Omental fat pad (tissue), 3 donors: ENCODE measurements at regions not wholly inside any gene's neighbourhood (a gene's known extent, or its start where the extent isn't known, plus 50 kb on each side); places are given as distances from the start of the nearest gene placed in this dataset.

Experiments
- ATAC-seq: fragments of 150-250 bp; one replicate; pipeline ENCODE4 v1.9.1; 2016; ENCODE audit warnings: mild to moderate bottlenecking, moderate library complexity; ENCODE audit not compliant: low FRiP score
- DNase-seq: peaks from one replicate; pipeline ENCODE4 v3.0.0-alpha.2; 2019; ENCODE audit warnings: low spot score
- TF ChIP-seq, protein P1 (sequence below), 3 donors: fragments of 450-650 bp; IDR thresholded peaks; one replicate each; pipeline ENCODE4 v1.5.1; 2016 to 2017; ENCODE audit warnings: antibody characterized with exemption in 3 of 3, mild to moderate bottlenecking in 3 of 3, moderate library complexity in 2 of 3

DNA sequence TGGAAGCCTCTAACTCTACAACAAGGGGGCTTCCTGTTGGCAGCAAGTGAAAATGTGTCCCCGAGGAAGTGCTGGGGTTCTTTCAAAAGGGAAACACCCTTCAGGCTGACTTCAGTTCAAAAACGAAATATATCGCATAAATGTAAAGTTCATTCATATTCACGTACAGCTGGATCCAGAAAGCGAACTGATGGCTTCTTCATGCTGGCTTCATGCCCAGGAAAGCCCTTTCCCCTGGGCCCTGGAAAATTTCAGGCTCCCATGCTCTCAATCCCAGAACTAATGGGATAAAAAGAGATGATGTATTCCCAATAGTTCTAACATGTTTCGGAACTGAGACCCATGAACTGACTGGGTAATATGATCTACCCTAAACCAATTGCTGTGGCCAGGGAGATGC, 104.7 kb upstream of the CDH13 start:
- DNase-seq, result no peak
- no peak for ATAC-seq
- TF ChIP-seq, protein P1, sequence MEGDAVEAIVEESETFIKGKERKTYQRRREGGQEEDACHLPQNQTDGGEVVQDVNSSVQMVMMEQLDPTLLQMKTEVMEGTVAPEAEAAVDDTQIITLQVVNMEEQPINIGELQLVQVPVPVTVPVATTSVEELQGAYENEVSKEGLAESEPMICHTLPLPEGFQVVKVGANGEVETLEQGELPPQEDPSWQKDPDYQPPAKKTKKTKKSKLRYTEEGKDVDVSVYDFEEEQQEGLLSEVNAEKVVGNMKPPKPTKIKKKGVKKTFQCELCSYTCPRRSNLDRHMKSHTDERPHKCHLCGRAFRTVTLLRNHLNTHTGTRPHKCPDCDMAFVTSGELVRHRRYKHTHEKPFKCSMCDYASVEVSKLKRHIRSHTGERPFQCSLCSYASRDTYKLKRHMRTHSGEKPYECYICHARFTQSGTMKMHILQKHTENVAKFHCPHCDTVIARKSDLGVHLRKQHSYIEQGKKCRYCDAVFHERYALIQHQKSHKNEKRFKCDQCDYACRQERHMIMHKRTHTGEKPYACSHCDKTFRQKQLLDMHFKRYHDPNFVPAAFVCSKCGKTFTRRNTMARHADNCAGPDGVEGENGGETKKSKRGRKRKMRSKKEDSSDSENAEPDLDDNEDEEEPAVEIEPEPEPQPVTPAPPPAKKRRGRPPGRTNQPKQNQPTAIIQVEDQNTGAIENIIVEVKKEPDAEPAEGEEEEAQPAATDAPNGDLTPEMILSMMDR (IDR thresholded peaks at IDR 0.05), result no peak

DNA sequence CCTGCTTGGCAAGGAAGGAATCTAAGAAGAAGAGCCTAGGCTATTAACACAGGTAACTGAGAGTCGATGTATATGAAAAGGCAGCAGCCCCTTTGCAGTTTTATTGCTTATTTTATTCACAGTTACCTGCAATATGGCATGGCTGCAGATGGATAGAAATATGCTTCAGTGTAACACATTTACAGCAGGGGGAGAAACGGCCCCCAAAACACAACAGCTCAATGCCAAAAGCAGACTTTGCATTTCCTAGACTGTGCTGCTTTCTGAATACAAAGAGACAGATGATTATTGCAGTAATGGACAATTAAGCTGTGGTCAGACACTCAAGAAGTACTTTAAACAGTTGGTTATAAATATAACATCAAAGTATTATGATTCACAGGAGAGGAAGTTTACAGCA, 108.0 kb upstream of the CDH13 start:
- no peak for ATAC-seq
- DNase-seq, result no peak
- TF ChIP-seq, protein P1 (IDR thresholded peaks at IDR 0.05), result no peak

DNA sequence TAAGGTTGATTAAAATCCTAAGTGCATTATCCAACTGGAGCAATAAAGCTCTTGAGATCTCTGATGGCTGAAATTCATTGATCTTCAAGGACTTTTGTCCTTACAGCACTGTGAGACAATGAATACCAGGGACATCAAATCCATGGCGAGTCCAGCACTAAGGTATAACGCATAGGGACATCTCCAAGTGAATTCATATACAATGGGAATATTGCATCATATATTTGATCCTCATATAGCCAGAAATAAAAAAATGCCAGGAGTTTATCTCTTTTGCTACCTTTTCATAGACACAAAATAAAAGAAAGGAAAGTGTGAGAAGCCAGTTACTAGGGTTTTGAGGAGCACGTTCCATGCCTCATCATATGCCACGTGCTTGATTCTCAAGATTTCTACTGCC, 112.5 kb upstream of the CDH13 start:
- TF ChIP-seq, protein P1 (IDR thresholded peaks at IDR 0.05), result no peak
- ATAC-seq (no peak), DNase-seq (no peak)

DNA sequence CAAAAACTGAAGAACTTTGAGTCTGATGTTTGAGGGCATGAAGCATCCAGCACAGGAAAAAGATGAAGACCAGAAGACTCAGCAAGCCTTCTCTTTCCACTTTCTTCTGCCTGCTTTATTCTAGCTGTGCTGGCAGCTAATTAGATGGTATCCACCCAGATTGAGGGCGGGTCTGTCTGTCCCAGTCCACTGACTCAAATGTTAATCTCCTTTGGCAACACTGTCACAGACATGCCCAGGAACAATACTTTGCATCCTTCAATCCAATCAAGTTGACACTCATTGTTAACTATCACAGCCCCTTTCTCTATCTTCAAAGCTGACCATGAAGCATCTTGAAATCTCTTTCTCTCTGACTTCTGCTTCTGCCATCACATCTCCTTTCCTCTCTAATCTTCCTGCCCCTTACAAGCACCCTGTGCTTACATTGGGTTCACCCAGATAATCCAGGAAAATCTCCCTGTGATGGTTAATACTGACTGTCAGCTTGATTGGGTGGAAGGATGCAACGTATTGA, 115.9 kb upstream of the CDH13 start:
- ATAC-seq (no peak), DNase-seq (no peak)
- TF ChIP-seq, protein P1 (IDR thresholded peaks at IDR 0.05), result no peak

GRCh38 chr16:82509691-82510430, 116.9 kb upstream of the CDH13 start:
- TF ChIP-seq, protein P1 (IDR thresholded peaks at IDR 0.05), result no peak
- ATAC-seq, result no peak

DNA sequence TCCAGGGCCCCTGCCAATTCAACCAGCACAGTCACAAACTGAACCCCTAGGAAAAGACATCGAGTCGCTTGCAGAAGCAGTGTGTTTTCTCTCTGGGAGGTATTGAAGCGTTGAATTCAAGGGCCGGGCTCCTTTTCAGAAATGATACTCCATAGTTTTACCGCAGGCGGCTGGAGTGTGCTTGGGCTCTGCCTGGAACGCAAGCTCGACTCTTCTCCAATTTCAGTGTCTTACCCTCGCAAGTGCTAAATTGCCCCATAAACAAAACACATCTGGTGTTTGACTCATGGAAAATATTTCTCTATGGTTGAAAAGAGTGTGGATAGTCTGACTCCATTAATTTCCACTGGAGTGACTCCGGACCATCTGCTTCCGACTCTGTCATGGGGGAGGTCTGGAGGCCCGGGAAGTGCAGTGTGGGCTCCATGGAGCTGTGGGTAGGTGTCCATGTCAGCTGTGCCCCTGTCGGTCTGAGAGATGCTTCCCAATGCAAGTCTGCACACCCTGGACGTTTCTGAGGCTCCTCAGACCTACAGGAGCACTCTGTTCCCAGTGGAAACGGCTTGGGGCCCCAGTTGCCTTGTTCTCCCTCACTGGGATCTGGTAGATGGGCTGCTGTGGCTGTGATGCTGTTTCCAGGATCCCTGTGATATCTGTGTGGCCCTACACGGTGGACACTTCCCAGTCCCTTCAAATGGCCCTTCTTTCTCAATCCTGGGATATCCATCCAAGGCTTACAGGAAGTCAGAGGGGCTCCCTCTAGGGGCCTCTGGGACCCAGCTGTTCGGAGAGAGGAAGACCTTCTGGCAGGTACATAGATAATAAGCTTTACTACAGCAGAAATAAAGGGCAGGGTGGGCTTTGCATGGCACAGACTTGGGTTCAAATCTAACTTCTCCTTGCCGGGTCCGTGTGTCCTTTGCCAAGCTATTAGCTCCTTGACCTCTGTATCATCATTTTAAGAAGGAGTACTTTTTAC, 119.8 kb upstream of the CDH13 start:
- DNase-seq (no peak), ATAC-seq (no peak)
- TF ChIP-seq, protein P1 (IDR thresholded peaks at IDR 0.05), result no peak

More at GRCh38 chr16:82509691-82510430, 116.9 kb upstream of the CDH13 start:
- no peak for DNase-seq
